Erythroblast (primary cell): ENCODE measurements at regions not wholly inside any gene's neighbourhood (a gene's known extent, or its start where the extent isn't known, plus 50 kb on each side); places are given as distances from the start of the nearest gene placed in this dataset.

ENCODE experiments used
- GATA1 ChIP-seq: IDR thresholded peaks from 2 replicates; pipeline ENCODE4 v1.6.1; 2011; ENCODE audit warnings: low read depth, mild to moderate bottlenecking, control low read depth, low read length, moderate library complexity
- POLR2A ChIP-seq: IDR thresholded peaks from 2 replicates; pipeline ENCODE4 v1.6.1; 2011; ENCODE audit warnings: mild to moderate bottlenecking, low read length

DNA sequence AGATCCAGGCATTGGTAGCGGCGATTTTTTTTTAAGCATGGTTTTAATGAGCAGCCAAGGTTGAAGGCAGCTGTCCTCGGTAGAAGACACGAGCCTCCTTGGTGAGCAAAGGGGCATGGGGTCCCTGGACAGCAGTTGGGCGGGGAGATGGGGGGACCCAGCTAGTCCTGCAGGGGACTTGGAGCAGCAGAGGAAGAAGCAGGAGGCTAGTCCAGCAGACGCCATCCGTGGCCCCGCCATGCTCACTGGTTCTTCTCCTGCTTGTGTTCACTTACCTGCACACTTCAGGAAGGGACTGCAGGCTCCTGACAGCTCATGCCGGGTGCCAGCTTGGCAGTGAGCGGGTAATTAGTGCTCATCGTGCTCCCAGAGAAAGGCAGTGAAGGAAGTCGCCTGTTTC is 130.2 kb upstream of the CDH5 start:
- TF ChIP-seq POLR2A (no peak), GATA1 (no peak)
